GM19025 (cell line): ENCODE measurements at regions not wholly inside any gene's neighbourhood (a gene's known extent, or its start where the extent isn't known, plus 50 kb on each side); places are given as distances from the start of the nearest gene placed in this dataset.

Experiments used
- ATAC-seq: cut with Tn5 transposase; IDR thresholded peaks from one replicate; pipeline ENCODE4 v1.9.1; 2021; ENCODE audit warnings: mild to moderate bottlenecking, low read depth, moderate library complexity; ENCODE audit not compliant: unreplicated experiment

DNA sequence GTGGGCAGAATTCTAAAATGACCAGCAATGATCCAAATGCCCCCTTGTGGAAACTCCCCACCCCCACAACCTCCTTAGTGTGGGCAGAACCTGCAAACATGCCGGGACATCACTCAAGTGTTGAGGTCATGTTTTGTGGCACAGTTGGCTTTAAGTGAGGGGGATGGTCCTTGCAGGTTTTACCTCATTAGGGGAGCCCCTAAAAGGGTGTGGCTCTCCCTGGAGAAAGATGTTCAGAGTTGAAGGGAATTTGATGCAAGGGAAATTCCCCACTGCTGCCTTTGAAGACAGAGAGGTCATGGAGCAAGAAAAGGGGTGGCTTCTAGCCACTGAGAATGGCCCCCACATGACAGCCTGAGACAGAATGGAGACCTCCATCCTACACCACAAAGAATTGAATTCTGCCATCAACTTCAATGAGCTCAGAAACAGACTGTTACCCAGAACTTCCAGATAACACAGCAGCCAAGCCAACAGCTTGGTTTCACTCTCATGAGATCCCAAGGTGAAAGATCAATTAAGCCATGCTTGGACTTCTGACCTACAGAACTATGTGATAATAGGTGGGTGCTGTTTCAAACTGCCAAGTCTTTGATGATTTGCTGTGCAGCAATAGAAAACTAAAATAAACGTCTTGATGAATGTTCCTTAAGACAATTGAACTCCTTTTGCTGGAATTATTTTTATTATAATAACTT, 103.4 kb downstream of the MED10 start:
- no peak for ATAC-seq

DNA sequence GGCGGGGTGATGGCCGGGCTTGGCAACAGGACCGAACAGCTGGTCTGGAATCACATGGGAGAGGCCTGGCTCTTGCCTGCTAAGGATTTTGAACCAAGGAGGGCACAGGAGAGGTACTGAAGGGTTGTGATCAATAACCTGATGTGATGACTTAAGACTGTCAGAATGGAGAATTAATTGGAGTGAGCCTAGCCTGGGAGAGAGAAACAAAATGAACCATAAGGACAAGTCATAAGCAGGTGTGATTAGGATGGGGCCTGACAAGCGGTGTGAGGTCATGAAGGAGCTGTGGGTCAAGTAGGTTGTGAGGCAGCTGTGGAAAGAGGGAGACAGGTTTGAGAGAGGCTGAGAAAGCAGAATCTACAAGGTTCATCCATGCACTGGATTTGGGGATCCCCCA, 104.6 kb downstream of the MED10 start:
- ATAC-seq, result no peak

DNA sequence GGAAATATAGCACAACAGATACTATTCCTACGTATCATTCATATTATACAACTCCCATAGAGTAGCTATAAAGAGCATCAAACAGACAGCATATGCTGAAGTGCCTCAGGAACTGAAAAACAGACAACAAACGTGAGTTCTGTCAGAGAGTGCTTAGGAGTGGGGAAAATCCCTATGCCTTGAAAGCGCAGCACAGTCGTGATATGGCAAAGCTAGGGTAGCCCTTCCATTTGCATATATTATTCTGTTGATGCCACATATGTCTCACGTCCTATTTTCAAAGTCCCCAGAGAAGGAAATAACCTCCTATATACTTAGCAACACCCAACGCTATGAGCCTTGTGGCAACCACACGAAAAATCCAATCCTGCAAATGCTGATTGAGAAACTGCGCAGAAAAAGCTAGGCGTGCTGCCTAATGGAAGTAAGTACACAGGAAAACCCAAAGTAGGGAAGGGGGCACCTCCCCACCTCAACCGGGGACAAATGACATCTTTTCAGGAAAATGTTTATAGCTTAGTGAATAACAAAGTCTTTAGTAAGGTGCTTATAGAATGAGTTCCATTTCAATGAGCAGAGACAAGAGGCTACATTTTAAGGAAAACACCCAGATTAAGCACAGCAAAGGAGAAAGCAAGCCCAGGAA, 105.1 kb downstream of the MED10 start:
- peak; percentile 80 for ATAC-seq

DNA sequence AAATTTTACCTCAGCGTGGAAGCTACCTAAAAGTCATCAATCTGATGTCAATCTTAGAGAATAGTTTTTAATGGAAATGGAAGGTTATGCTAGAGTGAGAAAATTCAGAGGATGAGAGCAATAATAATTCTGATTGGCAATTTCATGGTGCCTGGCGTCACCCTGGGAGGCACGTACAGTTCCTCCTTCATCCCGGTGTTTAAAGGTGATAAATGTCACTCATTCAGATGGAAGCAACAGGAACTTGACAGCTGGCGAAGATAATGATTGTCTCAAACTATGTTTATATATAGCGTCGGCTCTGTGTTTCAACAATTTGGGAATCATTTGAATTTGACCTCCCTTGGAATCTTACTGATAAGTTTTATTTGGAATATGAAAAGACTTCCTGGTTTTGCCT, 108.4 kb downstream of the MED10 start:
- ATAC-seq, result no peak

DNA sequence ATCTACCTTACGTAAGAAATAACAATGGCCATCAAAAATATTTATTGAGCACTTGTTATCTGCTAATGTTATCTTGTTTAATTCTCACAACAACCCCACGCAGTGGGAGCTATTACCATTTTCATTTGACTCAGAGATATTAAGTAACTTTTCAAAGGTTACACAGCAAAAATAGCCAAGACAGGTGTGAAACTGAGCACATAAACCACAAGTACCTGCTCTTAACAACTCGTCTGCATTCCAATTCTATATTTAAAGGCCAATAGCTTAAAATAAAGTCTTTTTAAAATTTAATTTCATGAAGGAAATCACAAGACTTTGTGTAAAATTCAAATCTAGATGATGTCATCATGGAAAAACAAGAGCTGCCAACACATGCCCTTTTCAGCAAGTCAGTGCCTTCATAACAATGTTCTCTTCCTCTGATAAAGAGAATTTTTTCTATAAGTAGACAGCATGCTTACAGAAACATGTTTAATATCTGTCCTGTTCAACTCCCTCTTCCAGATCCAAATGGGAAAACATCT, 111.6 kb downstream of the MED10 start:
- ATAC-seq, result no peak

DNA sequence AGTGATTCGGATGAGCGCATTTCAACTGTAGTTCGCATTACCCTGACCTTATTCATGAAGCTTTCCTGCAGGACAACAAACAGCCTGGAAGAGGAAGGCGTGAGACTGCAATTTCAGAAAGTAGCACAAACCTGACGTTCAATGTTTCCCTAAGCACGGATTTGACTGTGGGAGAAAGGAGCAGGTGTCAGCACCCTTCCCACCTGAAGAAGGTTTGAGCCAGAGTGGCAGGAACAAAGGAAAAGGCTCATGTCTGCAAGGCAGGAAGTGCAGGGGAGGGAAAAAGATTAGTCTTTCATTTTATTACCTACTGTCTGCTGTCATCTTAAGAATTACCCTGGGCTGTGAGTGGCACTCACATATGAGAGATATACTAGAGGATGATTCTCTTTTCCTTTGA, 114.0 kb downstream of the MED10 start:
- no peak for ATAC-seq

DNA sequence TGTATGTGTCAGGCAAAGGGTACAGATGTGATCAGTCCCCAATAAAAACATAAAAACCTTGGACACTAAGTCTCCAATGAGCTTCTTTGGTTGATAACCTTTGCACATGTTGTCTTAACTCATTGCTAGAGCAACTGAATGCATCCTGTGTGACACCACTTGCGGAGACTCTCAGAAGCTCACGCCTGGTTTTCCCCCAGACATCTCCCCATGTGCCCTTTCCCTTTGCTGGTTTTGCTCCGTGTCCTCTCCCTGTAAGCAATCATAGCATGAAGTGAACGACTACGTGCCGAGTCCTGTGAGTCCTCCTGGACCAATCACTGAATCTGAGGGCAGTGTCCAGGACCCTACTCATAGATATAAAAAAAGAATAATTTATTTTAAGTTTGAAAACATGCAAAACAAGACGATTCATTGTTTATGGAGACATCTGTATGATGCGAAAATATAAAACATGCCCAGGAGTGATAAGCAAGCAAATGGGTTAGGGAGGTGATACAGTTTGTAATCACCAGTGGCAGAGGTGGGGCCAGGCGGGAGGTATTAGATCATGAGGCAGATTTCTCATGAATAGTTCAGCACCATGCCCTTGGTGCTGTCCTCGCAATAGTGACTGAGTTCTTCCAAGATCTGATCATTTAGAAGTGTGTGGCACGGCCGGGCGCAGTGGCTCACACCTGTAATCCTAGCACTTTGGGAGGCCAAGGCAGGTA, 115.5 kb downstream of the MED10 start:
- ATAC-seq, result no peak

DNA sequence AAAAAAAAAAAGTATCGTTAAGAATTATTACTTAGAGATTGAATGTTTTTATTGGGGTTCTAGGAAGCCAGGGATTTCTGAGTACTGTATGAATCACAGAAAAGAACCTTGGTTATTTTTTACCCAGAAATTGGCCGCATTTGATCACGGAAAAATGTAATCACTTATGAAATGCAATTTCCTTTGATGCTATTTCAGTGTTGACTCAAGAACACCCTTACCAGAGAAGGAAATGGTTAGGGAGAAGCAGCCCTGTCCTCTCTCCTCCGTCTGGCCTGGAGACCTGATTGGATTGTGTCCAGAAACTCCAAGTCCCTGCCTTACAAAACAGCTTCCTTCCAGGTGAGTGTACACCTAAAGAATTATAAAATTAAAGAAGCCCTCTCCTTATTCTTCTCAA, 116.7 kb downstream of the MED10 start:
- no peak for ATAC-seq

DNA sequence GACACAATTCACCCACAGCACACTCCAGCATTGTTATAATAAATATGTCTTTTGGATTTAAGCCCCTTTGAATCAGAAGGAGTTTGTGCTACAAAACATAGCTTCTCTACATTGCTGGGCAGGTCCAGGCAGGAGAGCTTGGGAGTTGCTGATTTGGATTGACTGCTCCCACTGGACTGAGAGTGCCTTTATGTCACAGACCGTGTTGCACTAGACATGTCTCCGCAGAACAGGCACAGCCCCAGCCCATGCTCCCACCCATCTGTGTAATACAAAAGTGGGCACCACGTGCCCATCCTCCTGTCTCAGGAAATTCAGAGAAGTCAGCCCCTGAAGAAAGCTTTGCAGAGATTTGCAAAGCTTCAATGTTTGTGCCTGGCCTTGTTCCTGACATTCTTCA, 117.1 kb downstream of the MED10 start:
- no peak for ATAC-seq

DNA sequence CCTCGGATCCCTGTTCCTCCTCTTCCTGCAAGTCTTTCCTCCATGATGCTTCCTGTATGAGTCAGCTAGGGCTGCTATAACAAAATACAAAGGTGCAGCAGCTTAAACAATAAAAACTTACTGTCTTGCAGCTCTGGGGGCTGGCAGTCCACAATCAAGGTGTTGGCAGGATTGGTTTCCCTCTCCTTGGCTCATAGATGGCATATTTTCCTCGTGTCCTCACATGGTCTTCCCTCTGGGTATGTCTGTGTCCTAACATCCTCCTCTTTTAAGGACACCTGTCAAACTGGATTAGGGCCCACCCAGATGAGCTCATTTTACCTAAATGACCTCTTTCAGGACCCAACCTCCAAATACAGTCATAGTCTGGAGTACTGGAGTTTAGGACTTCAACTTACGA, 117.5 kb downstream of the MED10 start:
- ATAC-seq, result no peak

DNA sequence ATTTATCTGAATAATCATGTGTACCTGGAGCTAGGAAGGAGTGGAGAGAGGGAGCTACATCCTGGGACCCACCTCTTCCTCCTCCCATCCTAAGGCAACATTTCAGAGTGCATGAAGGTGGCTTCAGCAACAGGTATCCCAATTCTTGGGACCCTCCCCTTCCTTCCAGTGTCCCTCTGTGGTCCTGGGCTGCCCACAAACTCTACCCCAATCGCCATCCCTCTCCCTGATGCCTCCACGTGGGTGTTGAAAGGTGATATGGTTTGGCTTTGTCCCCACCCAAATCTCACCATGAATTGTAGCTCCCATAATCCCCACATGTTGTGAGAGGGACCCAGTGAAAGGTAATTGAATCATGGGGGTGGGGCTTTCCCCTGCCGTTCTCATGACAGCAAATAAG, 121.4 kb downstream of the MED10 start:
- no peak for ATAC-seq

DNA sequence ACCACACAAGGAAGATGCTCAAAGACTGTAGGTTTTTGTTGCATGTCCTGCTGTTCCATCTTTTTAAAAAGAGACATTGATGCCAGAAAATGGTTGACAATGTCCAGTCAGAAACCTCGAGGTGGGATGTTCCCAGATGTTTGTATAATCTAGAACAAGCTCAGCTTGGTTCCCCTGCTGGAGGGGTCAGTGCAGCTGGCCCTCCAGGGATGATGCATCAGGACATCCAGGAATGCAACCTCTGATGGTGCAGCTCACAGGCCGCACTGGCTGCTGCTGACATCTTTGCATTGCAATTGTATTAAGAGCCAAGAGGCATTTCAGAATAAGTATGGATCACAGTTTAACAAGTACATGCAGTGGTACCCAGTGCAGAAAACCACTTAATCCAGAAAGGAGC, 122.4 kb downstream of the MED10 start:
- no peak for ATAC-seq

DNA sequence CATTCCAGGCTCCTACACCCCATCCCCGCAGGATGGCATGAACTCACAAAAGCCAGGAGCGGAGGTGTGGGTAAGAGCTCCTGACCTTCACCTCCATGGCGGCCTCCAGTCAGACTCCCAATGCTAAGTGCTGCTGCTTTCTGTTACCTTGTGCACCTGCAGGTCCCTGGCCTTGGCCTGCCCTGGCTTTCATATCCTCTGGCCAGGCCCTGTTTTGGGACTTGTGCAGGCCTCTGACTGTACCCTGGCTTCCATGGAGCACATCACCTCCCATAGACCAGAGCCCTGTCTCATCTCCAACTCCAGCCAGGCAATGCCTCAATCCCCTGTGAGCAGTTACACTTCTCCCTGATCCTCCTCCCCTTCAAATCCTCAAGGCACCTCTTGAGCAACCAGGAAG, 124.5 kb downstream of the MED10 start:
- no peak for ATAC-seq

DNA sequence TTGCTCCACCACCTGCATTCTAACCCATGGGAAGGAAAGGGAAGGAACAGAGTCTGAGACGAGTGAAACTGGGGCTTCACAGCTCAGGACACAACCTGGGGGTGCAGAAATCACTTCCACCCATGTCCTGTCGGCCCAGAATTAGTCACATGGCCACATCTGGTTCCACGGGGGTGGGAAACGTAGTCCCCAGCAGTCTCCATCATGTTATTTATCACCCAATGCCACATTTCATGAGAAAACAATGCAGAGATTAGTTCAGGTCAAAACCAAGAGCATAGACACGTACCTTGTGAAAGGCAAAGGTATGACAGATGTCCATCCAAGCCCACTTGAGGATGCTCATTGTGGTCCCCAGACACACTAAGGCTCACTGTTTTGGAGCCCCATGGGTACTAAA, 125.1 kb downstream of the MED10 start:
- no peak for ATAC-seq

DNA sequence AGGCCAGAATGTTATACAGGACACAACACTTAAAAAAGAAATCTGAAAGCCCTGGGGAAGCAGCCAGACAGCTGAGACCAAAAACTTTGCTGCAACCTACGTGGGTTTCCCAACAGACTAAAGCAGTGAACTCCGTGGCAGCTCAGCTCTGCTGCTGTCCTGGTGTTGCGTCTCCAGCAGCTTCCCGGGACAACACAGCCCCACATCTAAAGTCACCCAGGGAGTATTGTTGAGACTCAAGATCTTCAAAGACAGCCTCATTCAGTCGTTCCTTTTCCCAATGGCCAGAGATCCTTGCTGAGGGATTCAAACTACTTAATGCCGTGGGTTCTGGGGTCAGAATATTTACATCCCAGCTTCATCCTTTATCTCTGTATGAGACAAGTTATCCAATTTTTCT, 125.8 kb downstream of the MED10 start:
- ATAC-seq, result no peak

DNA sequence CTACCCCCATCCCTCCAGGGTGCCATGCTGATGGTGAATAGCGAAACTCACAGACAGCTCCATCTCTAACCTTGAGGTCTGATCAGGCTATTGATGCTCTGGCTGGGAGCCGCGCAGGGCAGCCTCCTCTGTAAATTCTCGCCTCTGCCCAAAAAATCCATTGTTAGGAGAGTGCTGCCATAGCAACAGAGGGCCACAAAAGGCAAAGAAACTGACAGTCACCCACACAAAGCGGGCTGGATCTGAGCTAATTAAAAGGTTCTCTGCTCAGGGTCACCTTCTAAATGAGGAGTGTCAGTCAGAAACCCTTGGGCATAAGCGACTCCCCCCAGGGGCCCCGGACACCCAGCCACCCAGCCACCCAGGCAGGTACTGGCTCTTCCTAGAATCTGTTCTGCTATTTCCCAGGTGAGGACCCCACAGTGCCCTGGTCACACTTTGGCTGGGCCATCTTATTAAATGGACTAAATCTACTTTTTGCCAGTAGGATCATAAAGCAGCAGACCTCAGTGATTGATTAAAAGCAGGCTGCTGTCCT, 126.7 kb downstream of the MED10 start:
- no peak for ATAC-seq

DNA sequence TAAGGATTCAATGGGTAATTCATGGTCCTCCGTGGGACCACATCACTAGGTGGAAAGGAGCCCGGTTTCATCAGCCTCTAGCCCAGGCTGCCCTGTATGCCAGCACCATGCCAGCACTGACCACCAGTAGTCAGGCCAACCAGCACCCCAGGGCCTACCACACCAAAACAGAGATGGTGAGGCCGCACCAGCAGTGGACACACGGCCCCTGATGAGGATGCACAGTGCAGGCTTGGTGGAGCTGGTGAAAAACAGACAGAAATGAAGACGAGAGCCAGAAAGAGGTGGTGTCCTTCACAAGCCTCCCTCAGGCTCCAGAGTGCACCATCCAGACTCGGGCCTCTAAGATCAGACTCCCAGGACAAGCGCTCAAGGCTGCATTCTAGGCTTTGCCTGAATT, 128.2 kb downstream of the MED10 start:
- ATAC-seq, result no peak

DNA sequence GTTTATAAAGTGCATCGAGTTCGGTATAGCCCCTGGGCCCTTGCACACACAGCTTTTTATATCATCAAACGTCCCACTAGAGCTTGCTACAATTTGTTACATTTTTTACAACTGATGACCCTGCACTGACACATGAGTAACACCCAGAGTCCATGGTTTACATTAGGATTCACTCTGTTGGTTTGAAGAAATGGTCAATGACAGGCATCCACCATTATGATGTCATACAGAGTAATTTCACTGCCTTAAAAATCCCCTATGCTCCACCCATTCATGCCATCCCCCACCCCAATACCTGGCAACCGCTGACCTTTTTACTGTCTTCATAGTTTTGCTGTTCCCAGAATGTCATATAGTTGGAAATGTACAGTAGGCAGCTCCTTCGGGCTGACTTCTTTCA, 130.2 kb downstream of the MED10 start:
- no peak for ATAC-seq

DNA sequence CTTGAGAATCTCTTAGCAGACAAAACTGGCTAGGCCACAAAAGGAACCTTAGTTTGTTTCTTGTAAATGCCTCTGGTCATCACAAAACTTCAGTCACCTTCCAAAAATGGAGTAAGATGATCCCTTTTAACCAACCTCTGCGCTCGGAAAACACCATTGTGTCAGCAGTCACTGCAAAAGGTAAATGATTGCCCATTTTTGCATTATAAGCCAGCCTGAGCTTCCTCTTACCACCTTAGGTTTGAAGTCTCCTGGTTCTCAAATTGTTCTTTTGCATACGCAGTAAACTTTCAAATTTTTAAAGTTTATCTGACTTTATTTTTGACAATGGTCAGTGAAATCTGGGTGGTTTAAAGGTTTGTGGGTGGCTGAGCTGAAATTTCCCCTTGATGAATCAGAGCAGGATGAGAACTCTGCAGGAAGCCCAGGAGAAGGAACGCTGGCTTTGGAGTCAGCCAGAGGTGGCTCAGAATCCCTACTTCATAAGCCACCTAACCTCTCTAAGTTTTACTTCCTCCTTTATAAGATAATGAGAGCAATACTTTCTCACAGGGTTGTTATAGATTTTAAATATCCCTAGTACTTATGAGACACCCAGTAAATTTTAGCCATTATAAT, 131.4 kb downstream of the MED10 start:
- ATAC-seq, result no peak

DNA sequence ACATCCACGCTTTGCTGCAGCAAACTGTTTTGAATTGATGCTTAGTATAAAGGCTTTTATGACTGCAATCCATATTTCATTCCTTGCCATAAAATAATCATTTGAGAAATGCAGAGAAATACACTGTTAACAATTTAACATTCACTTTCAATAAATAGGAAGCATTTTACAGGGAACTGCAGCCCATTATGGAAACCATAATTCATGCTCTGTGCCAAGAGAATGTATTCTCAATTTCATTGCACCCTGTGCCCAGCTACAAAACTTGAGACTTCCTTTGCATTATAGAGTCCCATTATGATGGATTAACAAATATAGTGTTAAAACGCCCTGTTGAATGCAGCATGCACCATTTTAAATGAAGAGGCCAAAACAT, 134.0 kb downstream of the MED10 start:
- no peak for ATAC-seq

DNA sequence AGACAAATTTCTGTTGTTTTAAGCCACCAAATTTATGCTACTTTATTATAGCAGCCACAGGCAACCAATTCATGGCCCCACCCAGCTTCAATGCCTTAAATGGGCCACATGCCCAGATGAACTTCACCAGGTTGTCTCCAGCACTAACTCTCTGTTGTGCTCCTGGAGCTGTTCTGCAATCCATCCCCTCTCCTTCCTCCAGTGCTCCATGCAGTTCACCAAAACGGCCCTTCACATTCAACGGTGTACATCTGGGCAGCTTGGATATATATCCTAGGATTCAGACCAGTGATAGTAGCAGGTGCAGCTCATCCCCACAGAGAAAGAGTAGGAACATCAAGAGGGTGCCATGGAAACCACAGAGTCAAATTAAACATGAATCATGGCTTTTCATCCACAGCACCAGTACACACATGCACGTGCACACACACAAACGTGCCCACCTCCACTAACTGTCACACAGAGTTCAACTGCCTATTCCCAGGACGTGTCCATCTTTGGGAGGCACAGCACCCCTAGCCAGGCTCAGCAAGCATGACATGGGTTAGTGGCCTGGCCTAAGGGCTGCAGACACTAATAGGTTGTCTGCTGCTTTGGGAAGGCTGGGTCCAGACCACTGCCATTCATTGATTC, 134.5 kb downstream of the MED10 start:
- ATAC-seq, result no peak
